A549 (cell line): ENCODE measurements at regions not wholly inside any gene's neighbourhood (a gene's known extent, or its start where the extent isn't known, plus 50 kb on each side); places are given as distances from the start of the nearest gene placed in this dataset.

ENCODE experiments used
- ATAC-seq, 2 experiments: fragments of 200-7000 bp in 1 of 2; fragments of >200 bp in 1 of 2; cut with Nextera tagmentation in 1 of 2; cut with Tn5 transposase in 1 of 2; 3 replicates each; pipeline versions ENCODE4 v1.8.0 to v1.9.1; 2018 to 2020; ENCODE audit warnings: mild to moderate bottlenecking in 1 of 2, moderate library complexity in 1 of 2
- CTCF ChIA-PET: fragments of 300-600 bp; sonication (Branson Sonifier 250); formaldehyde crosslinking; extraction: SDS; loops from one replicate; lab custom pipeline; 2021; ENCODE audit warnings: antibody characterized with exemption, inconsistent platforms; lab: Yijun Ruan, JAX
- POLR2A ChIA-PET: fragments of 350-600 bp; formaldehyde crosslinking; extraction: SDS; loops from one replicate; lab custom pipeline; 2021; ENCODE audit warnings: antibody characterized with exemption, inconsistent platforms; lab: Yijun Ruan, JAX
- DNase-seq, 2 experiments: peaks; one replicate each; pipeline versions ENCODE4 v3.0.0 to v3.0.0-alpha.2; 2011 to 2016; ENCODE audit warnings: low read depth in 1 of 2, low spot score in 1 of 2
- FAIRE-seq: peaks from 2 replicates; lab custom pipeline; 2011; peaks lifted over from hg19 to GRCh38; lab: Jason Lieb, UNC
- H3K27ac ChIP-seq, 2 experiments: fragments of >200 bp; sonication (Bioruptor Twin); formaldehyde crosslinking; 3 replicates each; pipeline ENCODE4 v1.5.1; 2016 to 2017
- H3K4me1 ChIP-seq: fragments of >200 bp; sonication (Bioruptor Twin); formaldehyde crosslinking; 3 replicates; pipeline ENCODE4 v1.6.1; 2016
- H3K4me2 ChIP-seq: fragments of >200 bp; sonication (Bioruptor Twin); formaldehyde crosslinking; 3 replicates; pipeline ENCODE4 v1.6.1; 2016
- H3K4me3 ChIP-seq: fragments of >200 bp; sonication (Bioruptor Twin); formaldehyde crosslinking; 3 replicates; pipeline ENCODE4 v1.5.1; 2016
- H3K9me3 ChIP-seq: fragments of >200 bp; sonication (Bioruptor Twin); formaldehyde crosslinking; 3 replicates; pipeline ENCODE4 v1.6.1; 2016
- BHLHE40 ChIP-seq: IDR thresholded peaks from 2 replicates; pipeline ENCODE4 v1.6.1; 2012; ENCODE audit warnings: low read depth, low read length, inconsistent platforms
- CHD2 ChIP-seq: fragments of 150-350 bp; IDR thresholded peaks from 2 replicates; pipeline ENCODE4 v1.6.1; 2014; ENCODE audit warnings: low read length; ENCODE audit not compliant: partially characterized antibody
- EHMT2 ChIP-seq: fragments of 200-600 bp; sonication (generic); IDR thresholded peaks from 2 replicates; pipeline ENCODE4 v1.6.1; 2016; ENCODE audit warnings: antibody characterized with exemption, low read depth, mild to moderate bottlenecking, moderate library complexity
- ELK1 ChIP-seq: fragments of 150-350 bp; IDR thresholded peaks from 2 replicates; pipeline ENCODE4 v1.6.1; 2014; ENCODE audit warnings: low read depth, mild to moderate bottlenecking, low read length
- EP300 ChIP-seq, 2 experiments: fragments of >200 bp; sonication (Bioruptor Twin); formaldehyde crosslinking; IDR thresholded peaks; 2 replicates in 1 of 2; 3 replicates in 1 of 2; pipeline ENCODE4 v1.6.1; 2016 to 2017
- FOXS1 ChIP-seq: fragments of 250-450 bp; sonication (Bioruptor Pico); IDR thresholded peaks from 2 replicates; pipeline ENCODE4 v1.5.0; 2020; ENCODE audit warnings: mild to moderate bottlenecking, moderate library complexity
- HOXB13 ChIP-seq: fragments of 250-450 bp; sonication (Bioruptor Pico); IDR thresholded peaks from 2 replicates; pipeline ENCODE4 v1.5.0; 2020; ENCODE audit warnings: low read depth, mild to moderate bottlenecking, moderate library complexity
- HOXB5 ChIP-seq: fragments of 250-450 bp; sonication (Bioruptor Pico); IDR thresholded peaks from 2 replicates; pipeline ENCODE4 v1.5.0; 2020; ENCODE audit warnings: mild to moderate bottlenecking, moderate library complexity
- JUNB ChIP-seq: fragments of >200 bp; sonication (Bioruptor Twin); formaldehyde crosslinking; IDR thresholded peaks from 2 replicates; pipeline ENCODE4 v1.6.1; 2016
- MAFK ChIP-seq: fragments of 450-650 bp; IDR thresholded peaks from 2 replicates; pipeline ENCODE4 v1.6.1; 2014; ENCODE audit not compliant: partially characterized antibody
- MAZ ChIP-seq: fragments of 150-350 bp; IDR thresholded peaks from 2 replicates; pipeline ENCODE4 v1.6.1; 2014; ENCODE audit warnings: antibody characterized with exemption, low read depth, low read length, borderline replicate concordance
- MYC ChIP-seq: IDR thresholded peaks from 2 replicates; pipeline ENCODE4 v1.6.1; 2012; ENCODE audit warnings: mild to moderate bottlenecking, inconsistent platforms, low read length, improper control_type of control experiment, borderline replicate concordance
- NPAS2 ChIP-seq: fragments of 250-450 bp; sonication (Bioruptor Pico); IDR thresholded peaks from 2 replicates; pipeline ENCODE4 v1.8.0; 2022; ENCODE audit warnings: mild to moderate bottlenecking, moderate library complexity, borderline replicate concordance
- PHF8 ChIP-seq: fragments of 200-600 bp; sonication (generic); IDR thresholded peaks from 2 replicates; pipeline ENCODE4 v1.6.1; 2016; ENCODE audit warnings: low read depth, mild to moderate bottlenecking, antibody characterized with exemption, moderate library complexity, borderline replicate concordance
- POLR2A ChIP-seq: IDR thresholded peaks from 2 replicates; pipeline ENCODE4 v1.6.1; 2012; ENCODE audit warnings: mild to moderate bottlenecking, low read length
- RARB ChIP-seq: fragments of 250-450 bp; sonication (Bioruptor Pico); IDR thresholded peaks from 2 replicates; pipeline ENCODE4 v1.8.0; 2021; ENCODE audit warnings: mild to moderate bottlenecking, moderate library complexity
- RCOR1 ChIP-seq: fragments of 150-350 bp; IDR thresholded peaks from 2 replicates; pipeline ENCODE4 v1.6.1; 2014; ENCODE audit warnings: antibody characterized with exemption, low read length, low read depth
- SREBF2 ChIP-seq: fragments of 450-650 bp; IDR thresholded peaks from 2 replicates; pipeline ENCODE4 v1.6.1; 2014; ENCODE audit warnings: mild to moderate bottlenecking, moderate library complexity
- TFCP2L1 ChIP-seq: fragments of 250-450 bp; sonication (Bioruptor Pico); IDR thresholded peaks from 2 replicates; pipeline ENCODE4 v1.5.0; 2021; ENCODE audit warnings: mild to moderate bottlenecking
- TP53 ChIP-seq: fragments of 250-450 bp; sonication (Bioruptor Pico); IDR thresholded peaks from 2 replicates; pipeline ENCODE4 v1.5.0; 2021; ENCODE audit warnings: mild to moderate bottlenecking, moderate library complexity
- ZSCAN20 ChIP-seq: fragments of 250-450 bp; sonication (Bioruptor Pico); IDR thresholded peaks from 2 replicates; pipeline ENCODE4 v1.8.0; 2022; ENCODE audit warnings: mild to moderate bottlenecking, moderate library complexity
- WGBS: methylation state at CpG from one replicate; pipeline ENCODE4 v1.1.6; 2017; ENCODE audit errors: missing lambda C conversion rate; 5-methylcytosine and 5-hydroxymethylcytosine counted together
- TF ChIP-seq, protein P1 (sequence below): fragments of >200 bp; sonication (Bioruptor Twin); formaldehyde crosslinking; IDR thresholded peaks from 3 replicates; pipeline ENCODE4 v1.6.1; 2016
- TF ChIP-seq, protein P2 (sequence below): fragments of 450-650 bp; IDR thresholded peaks from 2 replicates; pipeline ENCODE4 v1.6.1; 2014; ENCODE audit warnings: antibody characterized with exemption
- TF ChIP-seq, protein P3 (sequence below): fragments of 250-450 bp; sonication (Bioruptor Pico); IDR thresholded peaks from 2 replicates; pipeline ENCODE4 v1.5.0; 2020; ENCODE audit warnings: low read depth, mild to moderate bottlenecking, moderate library complexity

DNA sequence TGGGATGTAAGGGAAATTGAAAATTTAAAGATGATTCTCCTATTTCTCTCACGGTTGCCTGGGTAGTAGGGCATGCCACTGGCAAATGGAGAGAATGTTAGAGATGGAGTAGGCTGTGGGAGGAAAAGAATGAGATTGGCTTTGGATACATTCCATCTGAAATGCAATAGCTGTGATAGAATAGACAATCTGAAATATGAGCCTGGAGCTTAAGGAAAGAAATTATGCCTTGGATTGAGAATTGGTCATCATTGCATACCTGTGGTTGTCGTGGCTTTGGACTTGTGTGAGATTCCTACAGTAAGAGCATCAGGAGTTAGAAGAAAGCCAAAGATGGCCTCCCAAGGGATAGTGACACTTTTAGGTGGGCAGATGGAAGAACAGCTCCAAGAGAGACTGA is 305.1 kb upstream of the SLC10A2 start:
- TF ChIP-seq CHD2: no peak
- no peak for TF ChIP-seq TFCP2L1
- no peak for TF ChIP-seq SREBF2
- no peak for TF ChIP-seq HOXB13
- no peak for TF ChIP-seq RCOR1
- H3K4me3 ChIP-seq: no peak overlapping the region
- ATAC-seq: no peak
- no peak for DNase-seq
- H3K4me1 ChIP-seq: no peaks in the 10 kb centered on the region
- FAIRE-seq: no peak
- CTCF ChIA-PET: no interaction called here
- H3K27ac ChIP-seq: no peak overlapping the region
- H3K9me3 ChIP-seq: no peaks in the 10 kb centered on the region
- H3K4me2 ChIP-seq: no peak overlapping the region
- POLR2A ChIA-PET: no interaction called here
- 0% methylated on average over 2 of the region's 2 CpGs for WGBS

DNA sequence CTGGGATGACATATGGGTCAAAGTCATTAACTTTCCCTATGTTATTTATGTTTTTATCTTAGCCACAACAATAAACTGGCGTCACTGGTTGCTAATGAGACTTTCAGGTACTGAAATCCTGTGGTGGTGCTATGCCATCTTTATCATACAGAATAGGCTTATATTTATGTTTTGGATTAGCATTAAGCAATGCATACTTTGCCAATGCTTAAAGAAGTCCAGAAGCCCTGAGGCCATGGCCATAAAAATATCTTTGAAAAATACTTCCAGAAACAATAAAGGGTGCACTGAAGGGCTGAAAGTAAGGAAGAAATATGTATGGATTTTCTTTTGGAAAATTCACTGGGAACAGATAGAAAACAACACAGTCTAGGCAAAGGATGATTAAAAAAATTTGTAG is 304.6 kb upstream of the SLC10A2 start:
- no peak for DNase-seq
- H3K9me3 ChIP-seq: no peaks in the 10 kb centered on the region
- no peak overlapping the region for H3K4me2 ChIP-seq
- TF ChIP-seq JUNB (no peak), HOXB5 (CRISPR knock-in tag) (no peak), ELK1 (no peak), FOXS1 (no peak), MAFK (no peak), MAZ (no peak), RARB (no peak), ZSCAN20 (CRISPR knock-in tag) (no peak)
- TF ChIP-seq, protein P1, sequence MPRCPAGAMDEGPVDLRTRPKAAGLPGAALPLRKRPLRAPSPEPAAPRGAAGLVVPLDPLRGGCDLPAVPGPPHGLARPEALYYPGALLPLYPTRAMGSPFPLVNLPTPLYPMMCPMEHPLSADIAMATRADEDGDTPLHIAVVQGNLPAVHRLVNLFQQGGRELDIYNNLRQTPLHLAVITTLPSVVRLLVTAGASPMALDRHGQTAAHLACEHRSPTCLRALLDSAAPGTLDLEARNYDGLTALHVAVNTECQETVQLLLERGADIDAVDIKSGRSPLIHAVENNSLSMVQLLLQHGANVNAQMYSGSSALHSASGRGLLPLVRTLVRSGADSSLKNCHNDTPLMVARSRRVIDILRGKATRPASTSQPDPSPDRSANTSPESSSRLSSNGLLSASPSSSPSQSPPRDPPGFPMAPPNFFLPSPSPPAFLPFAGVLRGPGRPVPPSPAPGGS: no peak
- no peak overlapping the region for H3K4me3 ChIP-seq
- H3K4me1 ChIP-seq: no peaks in the 10 kb centered on the region
- no peak for ATAC-seq
- H3K27ac ChIP-seq: no peak overlapping the region
- WGBS: 0% methylated on average over 1 of the region's 1 CpG
- no peak for FAIRE-seq
- POLR2A ChIA-PET: no interaction called here
- CTCF ChIA-PET: no interaction called here

- ATAC-seq (no peak), DNase-seq (no peak), FAIRE-seq (no peak)
- 12% methylated on average over 6 of the region's 6 CpGs for WGBS
- Histone ChIP-seq H3K27ac (no peak overlapping the region), H3K9me3 (no peaks in the 10 kb centered on the region), H3K4me2 (no peak overlapping the region), H3K4me3 (no peak overlapping the region), H3K4me1 (no peaks in the 10 kb centered on the region)
- POLR2A ChIA-PET: no interaction called here
- CTCF ChIA-PET: no interaction called here
- TF ChIP-seq ZSCAN20 (CRISPR knock-in tag) (no peak), NPAS2 (CRISPR knock-in tag) (no peak), MAFK (no peak), EHMT2 (no peak), EP300 (IDR thresholded peaks at IDR 0.05) (no peak), PHF8 (no peak), BHLHE40 (no peak), MYC (no peak), FOXS1 (no peak), TP53 (CRISPR knock-in tag) (no peak), POLR2A (no peak), JUNB (no peak)
- TF ChIP-seq, protein P1: no peak
- TF ChIP-seq, protein P2, sequence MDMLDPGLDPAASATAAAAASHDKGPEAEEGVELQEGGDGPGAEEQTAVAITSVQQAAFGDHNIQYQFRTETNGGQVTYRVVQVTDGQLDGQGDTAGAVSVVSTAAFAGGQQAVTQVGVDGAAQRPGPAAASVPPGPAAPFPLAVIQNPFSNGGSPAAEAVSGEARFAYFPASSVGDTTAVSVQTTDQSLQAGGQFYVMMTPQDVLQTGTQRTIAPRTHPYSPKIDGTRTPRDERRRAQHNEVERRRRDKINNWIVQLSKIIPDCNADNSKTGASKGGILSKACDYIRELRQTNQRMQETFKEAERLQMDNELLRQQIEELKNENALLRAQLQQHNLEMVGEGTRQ: no peak
- TF ChIP-seq, protein P3, sequence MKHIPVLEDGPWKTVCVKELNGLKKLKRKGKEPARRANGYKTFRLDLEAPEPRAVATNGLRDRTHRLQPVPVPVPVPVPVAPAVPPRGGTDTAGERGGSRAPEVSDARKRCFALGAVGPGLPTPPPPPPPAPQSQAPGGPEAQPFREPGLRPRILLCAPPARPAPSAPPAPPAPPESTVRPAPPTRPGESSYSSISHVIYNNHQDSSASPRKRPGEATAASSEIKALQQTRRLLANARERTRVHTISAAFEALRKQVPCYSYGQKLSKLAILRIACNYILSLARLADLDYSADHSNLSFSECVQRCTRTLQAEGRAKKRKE (CRISPR knock-in tag): no peak
These were observed 292.2 kb upstream of the SLC10A2 start for GRCh38 chr13:103358255-103358932.
